ENCODE measurements at regions not wholly inside any gene's neighbourhood (a gene's known extent, or its start where the extent isn't known, plus 50 kb on each side); places are given as distances from the start of the nearest gene placed in this dataset.
A peak's percentile ranks its signal among the peaks of the same experiment; 100 is the strongest.

- DNase-seq, result peak; percentile 66
These were observed 347.9 kb downstream of the BCAT1 start for GRCh38 chr12:24600996-24601395.

- DNase-seq, result no peak
These were observed 348.4 kb downstream of the BCAT1 start for GRCh38 chr12:24600551-24600950.

- peak; percentile 41 for DNase-seq
These were observed 349.2 kb downstream of the BCAT1 start for GRCh38 chr12:24599736-24600135.

- no peak for DNase-seq
These were observed 351.3 kb downstream of the BCAT1 start for GRCh38 chr12:24597580-24597979.

GRCh38 chr12:24596768-24597388, 352.0 kb downstream of the BCAT1 start:
- peak; percentile 68 for DNase-seq

- DNase-seq, result peak; percentile 42
These were observed 353.2 kb downstream of the BCAT1 start for GRCh38 chr12:24595652-24596235.

GRCh38 chr12:24591715-24592440, 357.0 kb downstream of the BCAT1 start:
- peak; percentile 49 for DNase-seq

- DNase-seq, result no peak
These were observed 357.7 kb downstream of the BCAT1 start for GRCh38 chr12:24591079-24591626.

GRCh38 chr12:24586293-24586692, 362.6 kb downstream of the BCAT1 start:
- DNase-seq, result no peak

GRCh38 chr12:24584032-24584675, 364.7 kb downstream of the BCAT1 start:
- DNase-seq, result no peak

- no peak for DNase-seq
These were observed 365.8 kb downstream of the BCAT1 start for GRCh38 chr12:24582954-24583601.

GRCh38 chr12:24574538-24574937, 374.4 kb downstream of the BCAT1 start:
- no peak for DNase-seq

GRCh38 chr12:24573621-24574020, 375.3 kb downstream of the BCAT1 start:
- no peak for DNase-seq

- DNase-seq, result no peak
These were observed 383.6 kb downstream of the BCAT1 start for GRCh38 chr12:24565300-24565699.

- peak; percentile 31 for DNase-seq
These were observed 386.0 kb downstream of the BCAT1 start for GRCh38 chr12:24562771-24563431.

- peak; percentile 56 for DNase-seq
These were observed 386.8 kb downstream of the BCAT1 start for GRCh38 chr12:24561882-24562770.

- DNase-seq, result peak; percentile 15
These were observed 387.5 kb downstream of the BCAT1 start for GRCh38 chr12:24561411-24561871.

GRCh38 chr12:24560831-24561271, 388.1 kb downstream of the BCAT1 start:
- DNase-seq, result no peak

GRCh38 chr12:24560192-24560775, 388.6 kb downstream of the BCAT1 start:
- no peak for DNase-seq

GRCh38 chr12:24557738-24558137, 391.2 kb downstream of the BCAT1 start:
- no peak for DNase-seq

- DNase-seq, result peak; percentile 10
These were observed 393.2 kb downstream of the BCAT1 start for GRCh38 chr12:24555730-24556129.

All from hematopoietic multipotent progenitor cell treated with erythropoietin and hydrocortisone succinate and interleukin-3 and kit ligand, for 4 days (in vitro differentiated cells).